ENCODE measurements at regions not wholly inside any gene's neighbourhood (a gene's known extent, or its start where the extent isn't known, plus 50 kb on each side); places are given as distances from the start of the nearest gene placed in this dataset.

DNA sequence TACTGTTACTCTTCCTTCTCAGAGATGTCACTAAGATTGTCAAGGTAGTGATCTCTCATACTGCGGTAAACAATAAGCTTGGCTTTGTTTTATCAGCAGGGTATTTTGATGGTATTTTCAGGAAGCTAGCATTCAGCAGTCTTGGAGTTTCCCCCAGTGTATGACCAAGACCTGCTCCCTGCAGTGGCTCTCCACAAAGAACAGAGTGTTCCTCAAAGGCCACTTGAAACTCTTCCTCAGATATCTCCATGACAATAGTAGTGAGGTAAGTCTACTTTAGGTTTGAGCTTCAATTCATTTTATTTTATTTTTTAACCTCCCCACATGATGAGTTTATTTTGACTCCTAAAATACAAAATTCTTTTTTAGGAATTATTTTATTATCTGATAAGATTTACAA is 74.0 kb upstream of the G2E3 start:
- Histone ChIP-seq H2AFZ (no peak overlapping the region), H3K4me2 (ENCODE audit: low read length) (no peak overlapping the region), H3K9me3 (ENCODE audit: control insufficient read depth, low read length) (no peaks in the 10 kb centered on the region), H3K4me1 (no peaks in the 10 kb centered on the region), H3K79me2 (no peaks in the 10 kb centered on the region), H3K4me3 (ENCODE audit: low read depth, low read length) (no peak overlapping the region), H3K9ac (no peak overlapping the region), H3K27me3 (ENCODE audit: control insufficient read depth, insufficient read depth, low read length) (no peaks in the 10 kb centered on the region), H3K27ac (no peak overlapping the region), H3K36me3 (ENCODE audit: control insufficient read depth, insufficient read depth, low read length) (no peaks in the 10 kb centered on the region)
- TF ChIP-seq, protein P1, sequence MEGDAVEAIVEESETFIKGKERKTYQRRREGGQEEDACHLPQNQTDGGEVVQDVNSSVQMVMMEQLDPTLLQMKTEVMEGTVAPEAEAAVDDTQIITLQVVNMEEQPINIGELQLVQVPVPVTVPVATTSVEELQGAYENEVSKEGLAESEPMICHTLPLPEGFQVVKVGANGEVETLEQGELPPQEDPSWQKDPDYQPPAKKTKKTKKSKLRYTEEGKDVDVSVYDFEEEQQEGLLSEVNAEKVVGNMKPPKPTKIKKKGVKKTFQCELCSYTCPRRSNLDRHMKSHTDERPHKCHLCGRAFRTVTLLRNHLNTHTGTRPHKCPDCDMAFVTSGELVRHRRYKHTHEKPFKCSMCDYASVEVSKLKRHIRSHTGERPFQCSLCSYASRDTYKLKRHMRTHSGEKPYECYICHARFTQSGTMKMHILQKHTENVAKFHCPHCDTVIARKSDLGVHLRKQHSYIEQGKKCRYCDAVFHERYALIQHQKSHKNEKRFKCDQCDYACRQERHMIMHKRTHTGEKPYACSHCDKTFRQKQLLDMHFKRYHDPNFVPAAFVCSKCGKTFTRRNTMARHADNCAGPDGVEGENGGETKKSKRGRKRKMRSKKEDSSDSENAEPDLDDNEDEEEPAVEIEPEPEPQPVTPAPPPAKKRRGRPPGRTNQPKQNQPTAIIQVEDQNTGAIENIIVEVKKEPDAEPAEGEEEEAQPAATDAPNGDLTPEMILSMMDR (IDR thresholded peaks at IDR 0.05): no peak

DNA sequence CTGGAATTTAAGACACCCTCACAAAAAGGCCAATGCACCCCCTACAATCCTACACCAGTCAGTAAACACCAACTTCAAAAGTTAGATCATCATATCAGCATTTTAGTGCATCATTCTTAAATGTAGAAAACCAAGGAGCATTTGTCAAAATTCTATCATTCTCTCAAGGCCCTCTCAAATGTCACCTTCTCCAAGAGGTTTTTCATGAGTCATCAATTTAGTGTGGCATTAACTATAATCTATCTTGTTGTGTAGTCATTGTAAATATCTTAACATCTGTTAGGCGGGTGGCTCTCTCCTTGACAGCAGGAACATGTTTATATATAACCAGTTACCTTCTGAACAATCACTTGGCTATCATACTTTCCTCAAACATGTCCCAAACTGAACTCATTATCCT is 62.1 kb upstream of the G2E3 start:
- Histone ChIP-seq H3K9me3 (ENCODE audit: control insufficient read depth, low read length) (no peaks in the 10 kb centered on the region), H2AFZ (no peak overlapping the region), H3K36me3 (ENCODE audit: control insufficient read depth, insufficient read depth, low read length) (no peaks in the 10 kb centered on the region), H3K79me2 (no peaks in the 10 kb centered on the region), H3K4me1 (no peaks in the 10 kb centered on the region), H3K27ac (no peak overlapping the region), H3K4me3 (ENCODE audit: low read depth, low read length) (no peak overlapping the region), H3K9ac (no peak overlapping the region), H3K4me2 (ENCODE audit: low read length) (no peak overlapping the region), H3K27me3 (ENCODE audit: control insufficient read depth, insufficient read depth, low read length) (no peaks in the 10 kb centered on the region)
- TF ChIP-seq, protein P1 (IDR thresholded peaks at IDR 0.05): no peak

DNA sequence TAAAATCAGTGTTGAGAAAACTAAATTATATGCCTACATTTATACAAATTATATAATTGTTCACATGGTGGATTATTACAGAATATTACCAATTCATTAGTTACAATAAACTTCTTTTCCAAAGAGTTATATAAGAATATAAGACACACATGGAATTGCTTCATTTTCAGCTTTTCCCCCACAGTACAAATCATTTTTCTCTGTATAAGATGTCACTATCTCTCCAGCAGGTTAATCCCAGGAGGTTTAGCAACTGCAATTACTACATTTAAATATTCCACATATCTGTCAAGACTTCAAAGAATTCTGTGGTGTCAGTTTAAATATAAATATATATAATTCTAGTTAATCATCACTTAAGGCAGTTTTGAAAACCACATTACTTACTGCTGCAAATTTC is 59.6 kb upstream of the G2E3 start:
- H3K9ac ChIP-seq: no peak overlapping the region
- no peaks in the 10 kb centered on the region for H3K79me2 ChIP-seq
- TF ChIP-seq, protein P1 (IDR thresholded peaks at IDR 0.05): no peak
- H3K27me3 ChIP-seq (ENCODE audit: control insufficient read depth, insufficient read depth, low read length): no peaks in the 10 kb centered on the region
- no peak overlapping the region for H2AFZ ChIP-seq
- H3K4me2 ChIP-seq (ENCODE audit: low read length): no peak overlapping the region
- H3K4me1 ChIP-seq: no peaks in the 10 kb centered on the region
- H3K9me3 ChIP-seq (ENCODE audit: control insufficient read depth, low read length): no peaks in the 10 kb centered on the region
- H3K36me3 ChIP-seq (ENCODE audit: control insufficient read depth, insufficient read depth, low read length): no peaks in the 10 kb centered on the region
- no peak overlapping the region for H3K4me3 ChIP-seq (ENCODE audit: low read depth, low read length)
- no peak overlapping the region for H3K27ac ChIP-seq

DNA sequence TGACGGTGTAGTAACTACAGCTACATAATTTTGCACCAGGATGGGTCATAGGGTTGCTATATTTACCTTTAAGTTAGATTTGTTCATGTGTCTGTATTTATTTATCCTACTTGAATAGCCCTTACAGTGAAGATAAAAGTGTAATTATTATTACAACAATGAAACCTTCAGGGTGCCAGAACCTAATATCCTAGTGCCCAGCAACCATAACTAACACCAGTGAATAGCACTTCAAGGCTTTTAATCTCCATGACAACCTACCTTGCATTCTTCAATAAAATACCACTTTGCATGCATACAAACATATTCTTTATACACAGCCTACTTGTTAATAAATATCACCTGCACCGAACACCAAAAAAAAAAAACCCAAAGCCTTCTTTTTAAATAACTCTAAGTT is 58.7 kb upstream of the G2E3 start:
- Histone ChIP-seq H3K9me3 (ENCODE audit: control insufficient read depth, low read length) (no peaks in the 10 kb centered on the region), H3K79me2 (no peaks in the 10 kb centered on the region), H3K4me3 (ENCODE audit: low read depth, low read length) (no peak overlapping the region), H3K4me2 (ENCODE audit: low read length) (no peak overlapping the region), H3K36me3 (ENCODE audit: control insufficient read depth, insufficient read depth, low read length) (no peaks in the 10 kb centered on the region), H2AFZ (no peak overlapping the region), H3K27ac (no peak overlapping the region), H3K9ac (no peak overlapping the region), H3K4me1 (no peaks in the 10 kb centered on the region), H3K27me3 (ENCODE audit: control insufficient read depth, insufficient read depth, low read length) (no peaks in the 10 kb centered on the region)
- TF ChIP-seq, protein P1 (IDR thresholded peaks at IDR 0.05): no peak

DNA sequence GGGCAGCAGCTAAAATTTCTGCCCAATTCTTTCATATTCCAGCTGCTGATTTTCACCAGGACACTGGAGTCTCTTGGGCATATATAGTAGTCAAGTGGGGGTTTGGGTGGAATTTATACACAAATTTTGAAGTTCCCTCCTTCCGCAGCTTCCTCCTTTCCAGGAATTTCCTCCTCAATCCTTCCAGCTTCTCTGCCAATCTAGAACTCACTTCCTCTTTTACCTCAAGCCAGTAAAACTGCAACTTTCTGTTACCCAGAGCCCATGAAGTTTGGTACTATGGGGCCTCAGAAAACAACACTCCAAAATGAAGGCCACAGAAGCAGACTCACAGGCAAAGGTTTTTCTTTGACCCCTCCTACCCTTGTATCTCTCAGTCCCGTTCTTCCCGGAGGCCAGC is 51.7 kb upstream of the G2E3 start:
- TF ChIP-seq, protein P1 (IDR thresholded peaks at IDR 0.05): no peak
- Histone ChIP-seq H3K9ac (no peak overlapping the region), H3K36me3 (ENCODE audit: control insufficient read depth, insufficient read depth, low read length) (no peaks in the 10 kb centered on the region), H3K9me3 (ENCODE audit: control insufficient read depth, low read length) (no peaks in the 10 kb centered on the region), H3K27ac (no peak overlapping the region), H3K27me3 (ENCODE audit: control insufficient read depth, insufficient read depth, low read length) (no peaks in the 10 kb centered on the region), H3K79me2 (no peaks in the 10 kb centered on the region), H3K4me3 (ENCODE audit: low read depth, low read length) (no peak overlapping the region), H3K4me2 (ENCODE audit: low read length) (no peak overlapping the region), H3K4me1 (no peaks in the 10 kb centered on the region), H2AFZ (no peak overlapping the region)
